Hematopoietic multipotent progenitor cell treated with erythropoietin and hydrocortisone succinate and interleukin-3 and kit ligand, for 15 days (in vitro differentiated cells): ENCODE measurements at regions not wholly inside any gene's neighbourhood (a gene's known extent, or its start where the extent isn't known, plus 50 kb on each side); places are given as distances from the start of the nearest gene placed in this dataset.

Experiments used
- DNase-seq: peaks from one replicate; pipeline ENCODE4 v3.0.0-alpha.2; 2015; ENCODE audit warnings: low spot score

- DNase-seq, result no peak
Observed at GRCh38 chr17:13989138-13989537, 80.2 kb upstream of the COX10 start.

GRCh38 chr17:13993106-13993505 lies 76.2 kb upstream of the COX10 start:
- DNase-seq, result no peak

- DNase-seq, result no peak
Observed at GRCh38 chr17:13994050-13994449, 75.3 kb upstream of the COX10 start.

- DNase-seq, result no peak
Observed at GRCh38 chr17:13995856-13996271, 73.4 kb upstream of the COX10 start.

GRCh38 chr17:13996276-13996675 lies 73.0 kb upstream of the COX10 start:
- no peak for DNase-seq

- no peak for DNase-seq
Observed at GRCh38 chr17:13996748-13997147, 72.6 kb upstream of the COX10 start.

- DNase-seq, result no peak
Observed at GRCh38 chr17:14004927-14005620, 64.2 kb upstream of the COX10 start.

- no peak for DNase-seq
Observed at GRCh38 chr17:14006249-14006942, 62.9 kb upstream of the COX10 start.

- no peak for DNase-seq
Observed at GRCh38 chr17:14007951-14008350, 61.4 kb upstream of the COX10 start.

- DNase-seq, result no peak
Observed at GRCh38 chr17:14011036-14011692, 58.1 kb upstream of the COX10 start.

- no peak for DNase-seq
Observed at GRCh38 chr17:14011740-14012405, 57.4 kb upstream of the COX10 start.

- DNase-seq, result no peak
Observed at GRCh38 chr17:14014657-14015056, 54.6 kb upstream of the COX10 start.

GRCh38 chr17:14015271-14015670 lies 54.0 kb upstream of the COX10 start:
- DNase-seq, result no peak

GRCh38 chr17:14016858-14017257 lies 52.4 kb upstream of the COX10 start:
- no peak for DNase-seq

GRCh38 chr17:14019186-14019956 lies 49.9 kb upstream of the COX10 start:
- no peak for DNase-seq
